Naive thymus-derived CD8-positive, alpha-beta T cell (primary cell): ENCODE measurements at regions not wholly inside any gene's neighbourhood (a gene's known extent, or its start where the extent isn't known, plus 50 kb on each side); places are given as distances from the start of the nearest gene placed in this dataset.

Experiments
- ATAC-seq, 2 donors: fragments of 150-1000 bp; cut with Tn5 transposase in 1 of 2; sonication (Bioruptor Pico), chemical (Tn5 transposase) in 1 of 2; 1 replicate in 1 of 2; 2 replicates in 1 of 2; pipeline ENCODE4 v1.10.0; 2021; ENCODE audit warnings: mild to moderate bottlenecking in 2 of 2, moderate library complexity in 2 of 2
- POLR2A ChIA-PET: fragments of 350-600 bp; sonication (Branson Sonifier 250); formaldehyde crosslinking; loops from one replicate; lab custom pipeline; 2021; ENCODE audit warnings: antibody characterized with exemption; lab: Charles Lee
- DNase-seq, 10 donors: peaks; one replicate each; pipeline versions ENCODE4 v3.0.0 to v3.0.0-alpha.2; 2020 to 2022
- H3K27ac Mint-ChIP-seq, 10 donors: one replicate each; pipeline ENCODE4 v1.8.0; 2020 to 2022; ENCODE audit warnings: mild to moderate bottlenecking in 10 of 10, mixed read lengths in 10 of 10, moderate library complexity in 4 of 10, inconsistent platforms in 1 of 10
- H3K27me3 Mint-ChIP-seq, 5 donors: one replicate each; pipeline ENCODE4 v1.8.0; 2021 to 2022; ENCODE audit warnings: mixed read lengths in 5 of 5
- H3K36me3 Mint-ChIP-seq, 3 donors: one replicate each; pipeline ENCODE4 v1.8.0; 2020 to 2022; ENCODE audit warnings: mixed read lengths in 3 of 3, mild to moderate bottlenecking in 2 of 3, inconsistent platforms in 1 of 3
- H3K4me1 Mint-ChIP-seq, 4 donors: one replicate each; pipeline ENCODE4 v1.8.0; 2021 to 2022; ENCODE audit warnings: mixed read lengths in 4 of 4
- H3K4me3 Mint-ChIP-seq, 10 donors: one replicate each; pipeline ENCODE4 v1.8.0; 2020 to 2022; ENCODE audit warnings: mild to moderate bottlenecking in 10 of 10, mixed read lengths in 10 of 10, moderate library complexity in 6 of 10, inconsistent platforms in 1 of 10
- H3K9me3 Mint-ChIP-seq, 9 donors: one replicate each; pipeline ENCODE4 v1.8.0; 2020 to 2022; ENCODE audit warnings: mixed read lengths in 9 of 9, mild to moderate bottlenecking in 3 of 9, inconsistent platforms in 1 of 9, moderate library complexity in 1 of 9

DNA sequence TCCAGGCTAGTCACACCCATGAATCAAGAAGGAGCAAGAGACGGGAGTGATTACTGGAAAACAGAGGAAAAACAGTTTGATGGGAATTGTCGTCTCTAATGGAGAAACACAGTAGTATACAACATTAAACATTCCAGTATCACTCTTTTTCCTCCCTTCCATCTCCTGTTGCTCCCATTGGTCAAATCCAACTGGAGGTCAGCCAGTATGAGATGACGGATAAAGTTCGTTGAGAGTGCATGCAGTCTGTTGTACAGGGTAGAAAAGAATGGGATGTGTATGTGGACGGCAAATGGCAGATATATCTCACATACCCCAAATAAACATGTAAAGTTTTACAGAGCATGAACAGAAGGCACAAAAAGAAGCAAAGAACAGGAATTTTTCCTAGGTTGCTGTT, 221.9 kb upstream of the TNP1 start:
- H3K4me1 Mint-ChIP-seq = no peaks in the 10 kb centered on the region
- ATAC-seq (no peak), DNase-seq (no peak)
- no peak overlapping the region for H3K27ac Mint-ChIP-seq
- H3K27me3 Mint-ChIP-seq = peaks cover 0 to 13% (median 0%) of the 10 kb centered on the region in 5 donors
- no peak overlapping the region for H3K4me3 Mint-ChIP-seq
- H3K36me3 Mint-ChIP-seq = no peaks in the 10 kb centered on the region
- no peaks in the 10 kb centered on the region for H3K9me3 Mint-ChIP-seq
- POLR2A ChIA-PET = no interaction called here

DNA sequence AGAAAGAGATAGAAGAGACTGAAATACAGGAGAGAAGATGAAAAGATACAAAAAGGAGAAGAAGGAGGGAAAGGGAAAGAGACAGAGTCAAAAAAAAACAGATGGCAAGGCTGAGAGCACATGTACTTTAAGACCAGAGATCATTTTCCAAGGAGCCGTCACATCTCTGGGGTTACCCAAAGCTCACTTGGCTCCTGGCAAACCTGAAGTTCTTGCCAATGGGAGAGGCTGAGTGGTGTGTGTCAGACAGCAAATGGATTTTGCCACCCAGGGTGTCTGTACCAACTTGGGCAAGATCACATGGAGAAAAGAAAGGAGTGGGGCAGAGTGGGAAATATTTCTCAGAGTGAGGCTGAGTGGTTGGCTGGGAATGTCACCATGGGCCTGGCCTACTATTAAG, 219.3 kb upstream of the TNP1 start:
- H3K27me3 Mint-ChIP-seq = peaks cover 0 to 10% (median 0%) of the 10 kb centered on the region in 5 donors
- POLR2A ChIA-PET = no interaction called here
- H3K36me3 Mint-ChIP-seq = no peaks in the 10 kb centered on the region
- ATAC-seq (no peak), DNase-seq (no peak)
- no peaks in the 10 kb centered on the region for H3K9me3 Mint-ChIP-seq
- no peak overlapping the region for H3K27ac Mint-ChIP-seq
- no peaks in the 10 kb centered on the region for H3K4me1 Mint-ChIP-seq
- no peak overlapping the region for H3K4me3 Mint-ChIP-seq

DNA sequence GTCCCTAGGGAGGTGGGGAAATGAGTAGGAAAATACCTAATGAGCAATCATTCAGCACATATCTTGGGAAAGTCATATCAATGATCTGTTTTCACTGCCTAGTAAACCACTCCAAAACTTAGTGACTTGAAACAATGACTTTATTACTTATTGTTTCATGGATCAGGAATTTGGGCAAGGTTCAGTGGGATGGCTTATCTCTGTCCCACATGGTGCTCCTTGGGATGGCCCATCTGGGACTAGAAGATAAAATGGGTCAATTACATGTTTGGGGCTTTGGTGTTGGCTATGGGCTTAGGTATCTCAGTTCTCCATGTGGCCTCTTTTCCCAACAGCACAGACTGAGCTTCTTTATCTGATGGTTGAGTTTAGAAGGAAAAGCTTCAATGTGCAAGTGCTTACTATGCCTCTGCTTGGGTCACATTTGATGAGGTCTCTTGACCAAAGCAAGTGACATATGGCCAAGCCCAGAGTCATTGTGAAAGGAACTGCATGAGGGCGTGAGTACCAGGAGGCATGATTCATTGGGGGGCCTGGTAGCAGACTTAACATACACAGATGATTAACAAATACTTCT, 218.1 kb upstream of the TNP1 start:
- H3K27ac Mint-ChIP-seq = no peak overlapping the region
- no peak for DNase-seq
- H3K4me3 Mint-ChIP-seq = no peak overlapping the region
- peaks cover 0 to 5% (median 0%) of the 10 kb centered on the region in 5 donors for H3K27me3 Mint-ChIP-seq
- no peaks in the 10 kb centered on the region for H3K36me3 Mint-ChIP-seq
- no peaks in the 10 kb centered on the region for H3K4me1 Mint-ChIP-seq
- no peak for ATAC-seq
- POLR2A ChIA-PET = no interaction called here
- H3K9me3 Mint-ChIP-seq = no peaks in the 10 kb centered on the region

DNA sequence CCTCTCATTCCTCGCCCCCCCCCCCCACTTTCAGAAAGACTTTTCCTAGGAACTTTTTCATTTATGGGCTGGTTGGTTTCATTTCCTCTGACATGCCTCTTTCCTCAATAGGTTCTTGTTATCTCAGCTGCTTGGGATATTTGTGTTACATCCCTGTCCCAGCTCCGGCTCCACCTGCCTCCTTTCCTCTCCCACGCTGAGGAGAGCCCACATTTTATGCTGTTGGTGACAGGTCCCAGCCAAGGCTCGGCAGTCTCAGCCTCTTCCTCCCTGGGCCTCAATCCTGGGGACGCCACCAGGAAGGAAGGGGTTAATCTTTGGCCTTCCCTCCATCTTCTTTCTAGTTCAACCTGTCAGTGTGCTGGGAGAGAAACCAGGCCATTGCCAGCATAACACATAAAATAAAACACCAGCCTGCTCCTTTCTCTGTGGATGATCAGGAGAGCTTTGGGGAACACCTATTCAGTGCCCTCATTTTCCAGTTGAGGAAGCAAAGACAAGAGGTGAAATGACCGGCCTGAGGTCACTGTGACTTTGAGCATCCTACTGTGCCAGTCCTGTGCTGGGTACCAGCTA, 216.9 kb upstream of the TNP1 start:
- ATAC-seq (no peak), DNase-seq (no peak)
- peaks cover 0 to 4% (median 0%) of the 10 kb centered on the region in 5 donors for H3K27me3 Mint-ChIP-seq
- H3K9me3 Mint-ChIP-seq = no peaks in the 10 kb centered on the region
- no peak overlapping the region for H3K4me3 Mint-ChIP-seq
- POLR2A ChIA-PET = interaction anchor here (0.6 kb wide), 1 partner anchor 1399 kb away, joined by 3 read pairs; no protein-coding TSS in a partner anchor
- no peaks in the 10 kb centered on the region for H3K36me3 Mint-ChIP-seq
- H3K4me1 Mint-ChIP-seq = no peaks in the 10 kb centered on the region
- H3K27ac Mint-ChIP-seq = no peak overlapping the region

DNA sequence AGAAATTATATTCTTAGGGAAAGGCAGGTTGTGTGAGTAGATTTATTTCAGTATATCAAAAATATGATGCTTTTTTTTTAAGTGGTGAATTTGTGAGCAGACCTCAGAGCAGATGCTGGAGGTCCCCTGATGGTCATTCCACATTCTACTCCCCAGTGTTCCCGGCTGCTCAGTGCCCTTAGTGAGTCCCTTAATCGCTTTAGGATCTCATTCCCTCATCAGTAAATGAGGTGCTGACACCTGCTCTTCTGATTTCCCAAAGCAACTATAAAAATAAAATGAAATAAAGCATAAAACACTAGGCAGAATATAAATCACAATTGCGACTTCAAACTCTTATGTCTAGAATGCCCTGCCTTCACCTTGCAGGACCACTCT, 216.2 kb upstream of the TNP1 start:
- H3K36me3 Mint-ChIP-seq = no peaks in the 10 kb centered on the region
- ATAC-seq (no peak), DNase-seq (no peak)
- POLR2A ChIA-PET = interaction anchor here (0.6 kb wide), 1 partner anchor 1398 kb away, joined by 3 read pairs; no protein-coding TSS in a partner anchor
- no peaks in the 10 kb centered on the region for H3K27me3 Mint-ChIP-seq
- H3K4me3 Mint-ChIP-seq = no peak overlapping the region
- no peaks in the 10 kb centered on the region for H3K9me3 Mint-ChIP-seq
- H3K27ac Mint-ChIP-seq = no peak overlapping the region
- H3K4me1 Mint-ChIP-seq = no peaks in the 10 kb centered on the region

DNA sequence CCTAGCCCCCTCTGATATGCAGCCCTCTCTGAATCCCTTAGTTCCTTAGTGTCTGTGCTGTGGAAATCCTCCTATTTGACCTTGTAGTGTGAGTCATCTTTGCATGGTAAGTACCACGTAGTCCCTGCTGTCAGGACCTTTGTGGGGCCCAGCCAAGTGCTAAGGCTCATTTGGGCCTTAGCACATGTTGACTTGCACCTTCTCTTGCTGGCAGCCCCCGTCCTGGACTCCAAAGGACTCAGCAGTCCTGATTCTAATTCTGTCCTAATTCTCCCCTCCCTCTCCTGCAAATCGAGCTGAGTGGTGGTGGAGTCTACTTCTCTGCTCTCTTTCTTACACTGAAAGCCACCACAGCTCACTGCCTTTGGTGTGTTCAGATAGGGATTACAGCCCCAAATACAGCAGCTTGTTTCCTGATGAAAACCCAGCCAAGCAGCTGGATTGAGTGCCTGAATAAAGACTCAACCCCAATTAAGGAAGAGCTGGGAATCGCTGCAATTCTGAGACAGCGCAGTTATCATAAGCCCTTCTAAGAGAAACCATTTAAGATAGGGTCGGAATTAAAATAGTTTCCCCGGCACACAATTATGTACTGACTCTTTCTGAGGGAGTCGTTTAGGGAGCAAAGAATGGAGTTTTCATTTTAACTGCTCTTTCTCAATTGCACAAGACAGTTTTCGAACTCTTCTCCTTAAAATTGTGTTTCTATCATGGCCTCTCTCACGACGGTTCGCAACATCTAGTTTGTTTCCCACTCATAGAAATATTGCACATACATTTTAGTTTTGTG, 215.6 kb upstream of the TNP1 start:
- ATAC-seq = no peak

DNA sequence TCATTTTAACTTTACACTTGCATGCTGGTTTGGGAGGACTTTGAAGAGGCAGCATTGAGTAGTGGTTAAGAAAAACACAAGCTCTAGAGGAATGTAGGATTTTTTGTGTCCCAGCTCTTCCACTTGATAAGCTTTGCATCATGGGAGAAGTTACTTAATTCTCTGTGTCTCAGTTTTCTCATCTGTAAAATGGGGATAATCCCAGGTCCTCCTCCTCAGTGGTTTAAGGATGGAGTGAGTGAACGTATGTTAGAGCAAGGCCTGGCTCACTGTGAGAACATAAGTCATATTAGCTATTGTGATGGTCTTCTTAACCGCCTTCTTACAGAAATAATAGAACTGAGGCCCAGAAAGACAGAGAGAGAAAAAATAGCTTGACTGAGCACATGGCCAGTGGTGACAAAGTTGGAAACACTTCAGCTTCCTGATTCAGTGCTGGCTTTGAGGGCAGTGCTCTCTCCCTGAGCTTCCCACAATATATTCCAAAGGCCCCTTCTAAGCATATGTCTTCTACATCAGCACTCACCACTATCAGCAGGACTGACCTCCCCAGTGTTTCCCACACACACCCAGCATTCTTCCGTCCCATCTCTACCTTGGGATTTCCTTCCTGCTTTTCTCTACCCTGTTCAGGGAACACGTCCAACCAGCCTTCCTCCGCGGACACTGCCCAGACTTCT, 214.9 kb upstream of the TNP1 start:
- DNase-seq (no peak), ATAC-seq (no peak)
- Mint-ChIP-seq H3K27me3 (no peaks in the 10 kb centered on the region), H3K9me3 (no peaks in the 10 kb centered on the region), H3K27ac (peak overlapping the region in 1 of 10 donors; percentile 15), H3K36me3 (no peaks in the 10 kb centered on the region), H3K4me3 (no peak overlapping the region), H3K4me1 (no peaks in the 10 kb centered on the region)
- POLR2A ChIA-PET = no interaction called here

More for the DNA sequence above, 215.6 kb upstream of the TNP1 start:
- Mint-ChIP-seq H3K27me3 (no peaks in the 10 kb centered on the region), H3K36me3 (no peaks in the 10 kb centered on the region), H3K4me3 (no peak overlapping the region), H3K27ac (peak overlapping the region in 1 of 10 donors; percentile 15), H3K9me3 (no peaks in the 10 kb centered on the region), H3K4me1 (no peaks in the 10 kb centered on the region)
- DNase-seq = no peak
- POLR2A ChIA-PET = no interaction called here

DNA sequence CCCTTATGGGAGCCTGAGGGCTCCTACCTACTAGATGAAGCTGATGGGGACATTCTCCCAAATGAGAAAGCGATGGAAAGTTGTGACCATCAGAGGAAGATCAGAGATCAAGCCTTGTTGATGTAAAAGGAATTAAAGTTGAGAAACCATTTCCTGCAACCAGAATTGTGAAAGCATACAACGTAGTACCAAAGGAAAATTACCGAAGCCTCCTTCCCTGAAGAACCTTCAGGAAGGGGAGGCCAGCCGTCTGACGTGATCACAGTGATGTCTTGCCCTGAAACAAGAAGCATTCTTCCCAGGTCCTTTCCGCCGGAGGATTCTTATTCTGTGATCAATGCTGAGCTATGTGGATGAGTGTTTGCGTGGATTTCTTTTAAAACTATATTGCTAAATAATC, 211.6 kb upstream of the TNP1 start:
- H3K36me3 Mint-ChIP-seq = no peaks in the 10 kb centered on the region
- DNase-seq (no peak), ATAC-seq (no peak)
- H3K27ac Mint-ChIP-seq = peak overlapping the region in 1 of 10 donors; percentile 66
- peaks cover 3 to 6% (median 4%) of the 10 kb centered on the region in 5 donors for H3K27me3 Mint-ChIP-seq
- H3K9me3 Mint-ChIP-seq = peaks cover 0 to 2% (median 0%) of the 10 kb centered on the region in 9 donors
- H3K4me3 Mint-ChIP-seq = no peak overlapping the region
- POLR2A ChIA-PET = no interaction called here
- no peaks in the 10 kb centered on the region for H3K4me1 Mint-ChIP-seq

DNA sequence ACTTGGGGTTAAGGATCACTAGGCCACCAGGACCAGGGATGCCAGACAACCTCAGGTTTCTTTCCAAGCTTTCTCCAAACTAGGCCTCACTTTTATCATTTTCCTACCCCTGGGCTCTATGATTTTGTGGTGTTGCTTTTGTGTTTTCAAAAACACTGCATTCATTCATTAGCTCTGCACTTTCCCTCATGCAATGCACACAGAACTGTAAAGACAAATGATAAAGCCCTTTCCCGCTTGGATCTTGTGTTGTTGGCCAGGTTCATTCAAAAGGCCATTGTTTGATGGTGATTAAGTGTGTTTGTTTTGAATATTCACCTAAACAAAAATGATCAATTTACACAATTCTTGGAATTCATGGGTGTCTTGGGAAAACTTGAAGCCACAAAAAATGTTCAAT, 210.7 kb upstream of the TNP1 start:
- Mint-ChIP-seq H3K27ac (no peak overlapping the region), H3K4me1 (no peaks in the 10 kb centered on the region), H3K27me3 (peaks cover 3 to 7% (median 4%) of the 10 kb centered on the region in 5 donors), H3K9me3 (peaks cover 0 to 2% (median 0%) of the 10 kb centered on the region in 9 donors), H3K36me3 (no peaks in the 10 kb centered on the region), H3K4me3 (no peak overlapping the region)
- DNase-seq (no peak), ATAC-seq (no peak)
- POLR2A ChIA-PET = no interaction called here

DNA sequence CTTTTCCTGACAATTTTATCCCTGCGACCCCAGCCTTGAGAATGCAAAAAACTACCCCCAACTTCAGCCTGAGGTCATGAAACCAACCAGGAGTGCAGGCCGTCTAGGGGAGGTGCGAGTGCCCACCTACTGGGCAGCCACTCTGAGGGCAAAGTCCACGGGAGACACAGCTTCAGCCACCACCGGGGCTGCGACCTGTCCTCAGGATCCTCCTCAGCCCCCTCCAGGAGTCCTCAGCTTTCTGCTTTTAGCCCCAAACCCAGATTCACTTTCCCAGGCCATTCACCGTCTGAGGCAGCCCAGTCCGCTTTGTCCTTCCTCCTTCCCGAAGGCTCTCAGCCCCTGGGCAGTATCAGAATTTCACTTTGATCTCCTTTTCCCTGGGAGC, 210.2 kb upstream of the TNP1 start:
- Mint-ChIP-seq H3K36me3 (no peaks in the 10 kb centered on the region), H3K27me3 (peaks cover 3 to 7% (median 4%) of the 10 kb centered on the region in 5 donors), H3K4me1 (no peaks in the 10 kb centered on the region), H3K9me3 (peaks cover 0 to 2% (median 0%) of the 10 kb centered on the region in 9 donors), H3K27ac (no peak overlapping the region), H3K4me3 (no peak overlapping the region)
- no peak for ATAC-seq
- POLR2A ChIA-PET = no interaction called here
- DNase-seq = no peak

DNA sequence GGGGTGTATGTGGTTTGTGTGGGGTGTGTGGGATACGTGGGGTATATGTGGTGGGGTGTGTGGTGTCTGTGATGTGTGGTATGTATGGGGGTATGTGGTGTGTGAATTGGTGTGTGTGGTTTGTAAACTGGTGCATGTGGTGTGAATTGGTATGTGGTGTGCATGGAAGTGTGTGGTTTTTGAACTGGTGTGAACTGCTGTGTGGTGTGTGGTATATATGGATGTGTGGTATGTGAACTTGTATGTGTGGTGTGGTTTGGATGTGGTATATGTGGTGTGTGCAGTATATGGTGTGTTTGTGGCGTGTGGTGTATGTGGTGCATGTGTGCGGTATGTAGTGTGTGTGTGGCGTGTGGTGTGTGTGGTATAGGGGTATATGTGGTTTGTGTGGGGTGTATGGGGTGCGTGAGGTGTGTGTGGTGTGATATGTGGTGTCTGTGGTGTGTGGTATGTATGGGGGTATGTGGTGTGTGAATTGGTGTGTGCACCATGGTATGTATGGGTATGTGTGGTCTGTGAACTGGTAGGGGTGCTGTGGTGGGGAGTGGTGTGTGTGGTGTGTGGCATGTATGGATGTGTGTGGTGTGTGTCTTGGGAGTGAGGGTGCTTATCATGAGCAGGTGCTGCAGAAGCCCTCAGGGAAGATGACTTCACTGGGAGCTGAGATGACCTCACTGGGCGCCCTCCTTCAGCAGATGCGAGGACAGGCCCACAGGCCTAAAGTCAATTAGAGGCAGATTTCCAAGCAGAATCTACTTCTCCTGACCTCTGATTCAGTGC, 209.6 kb upstream of the TNP1 start:
- DNase-seq = no peak
- ATAC-seq = no peak
- Mint-ChIP-seq H3K4me3 (no peak overlapping the region), H3K4me1 (no peaks in the 10 kb centered on the region), H3K27ac (no peak overlapping the region), H3K36me3 (no peaks in the 10 kb centered on the region), H3K27me3 (peaks cover 3 to 8% (median 4%) of the 10 kb centered on the region in 5 donors), H3K9me3 (peaks cover 0 to 2% (median 0%) of the 10 kb centered on the region in 9 donors)
- POLR2A ChIA-PET = no interaction called here

DNA sequence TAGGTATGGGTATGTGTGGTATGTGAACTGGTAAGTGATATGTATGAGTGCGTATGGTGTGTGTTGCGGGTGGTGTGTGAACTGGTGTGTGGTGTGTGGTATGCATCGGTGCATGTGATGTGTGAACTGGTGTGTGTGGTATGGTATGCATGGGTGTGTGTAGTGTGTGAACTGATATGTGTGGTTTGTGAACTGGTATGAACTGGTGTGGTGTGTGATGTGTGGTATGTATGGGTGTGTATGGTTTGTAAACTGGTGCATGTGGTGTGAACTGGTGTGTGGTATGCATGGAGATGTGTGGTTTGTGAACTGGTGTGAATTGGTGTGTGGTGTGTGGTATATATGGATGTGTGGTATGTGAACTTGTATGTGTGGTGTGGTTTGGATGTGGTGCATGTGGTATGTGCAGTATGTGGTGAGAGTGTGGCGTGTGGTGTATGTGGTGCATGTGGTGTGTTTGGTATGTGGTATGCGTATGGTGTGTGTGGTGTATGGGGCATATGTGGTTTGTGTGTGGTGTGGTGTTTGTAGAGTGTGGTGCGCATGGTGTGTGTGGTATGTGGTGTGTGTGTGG, 208.9 kb upstream of the TNP1 start:
- no peaks in the 10 kb centered on the region for H3K36me3 Mint-ChIP-seq
- no peak for ATAC-seq
- POLR2A ChIA-PET = no interaction called here
- H3K4me1 Mint-ChIP-seq = no peaks in the 10 kb centered on the region
- peaks cover 3 to 9% (median 4%) of the 10 kb centered on the region in 5 donors for H3K27me3 Mint-ChIP-seq
- DNase-seq = no peak
- no peak overlapping the region for H3K27ac Mint-ChIP-seq
- peaks cover 0 to 2% (median 0%) of the 10 kb centered on the region in 9 donors for H3K9me3 Mint-ChIP-seq
- no peak overlapping the region for H3K4me3 Mint-ChIP-seq
